Erythroblast (primary cell): ENCODE measurements at regions not wholly inside any gene's neighbourhood (a gene's known extent, or its start where the extent isn't known, plus 50 kb on each side); places are given as distances from the start of the nearest gene placed in this dataset.

Experiments
- GATA1 ChIP-seq: IDR thresholded peaks from 2 replicates; pipeline ENCODE4 v1.6.1; 2011; ENCODE audit warnings: low read depth, mild to moderate bottlenecking, control low read depth, low read length, moderate library complexity
- POLR2A ChIP-seq: IDR thresholded peaks from 2 replicates; pipeline ENCODE4 v1.6.1; 2011; ENCODE audit warnings: mild to moderate bottlenecking, low read length

DNA sequence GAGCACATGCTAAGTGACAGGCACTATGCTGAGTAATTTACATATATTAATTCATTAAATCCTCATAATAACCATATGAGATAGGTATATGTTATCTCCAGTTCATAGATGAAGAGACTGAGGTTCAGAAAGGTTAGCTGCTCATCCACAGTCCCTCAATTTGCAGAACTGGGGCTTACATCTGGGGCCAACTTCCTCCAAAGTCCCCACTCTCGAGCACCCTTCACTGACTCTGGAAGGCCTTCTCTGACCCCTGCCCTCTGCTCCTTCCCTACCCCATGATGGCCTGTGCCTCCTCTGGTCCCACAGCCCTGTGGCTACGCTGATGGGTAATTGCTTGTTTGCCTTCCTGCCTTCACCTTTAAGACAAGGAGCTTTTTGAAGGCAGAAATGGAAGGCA lies 71.6 kb downstream of the C5orf15 start:
- TF ChIP-seq POLR2A (no peak), GATA1 (no peak)
